Hepatocyte (in vitro differentiated cells): ENCODE measurements at regions not wholly inside any gene's neighbourhood (a gene's known extent, or its start where the extent isn't known, plus 50 kb on each side); places are given as distances from the start of the nearest gene placed in this dataset.

Source experiments
- CTCF ChIP-seq: fragments of 200-600 bp; sonication (generic); IDR thresholded peaks from 2 replicates; pipeline ENCODE4 v1.5.1; 2016; ENCODE audit warnings: antibody characterized with exemption, mild to moderate bottlenecking; ENCODE audit not compliant: poor library complexity
- EZH2 ChIP-seq: fragments of 200-600 bp; sonication (generic); IDR thresholded peaks from 2 replicates; pipeline ENCODE4 v1.6.1; 2016; ENCODE audit warnings: antibody characterized with exemption, mild to moderate bottlenecking, borderline replicate concordance
- EZH2phosphoT487 ChIP-seq: fragments of 200-600 bp; sonication (generic); IDR thresholded peaks from one replicate; pipeline ENCODE4 v1.6.1; 2018; ENCODE audit warnings: antibody characterized with exemption, mild to moderate bottlenecking, low read depth, moderate library complexity; ENCODE audit not compliant: unreplicated experiment, severe bottlenecking

- TF ChIP-seq CTCF (no peak), EZH2phosphoT487 (no peak), EZH2 (no peak)
Measured at GRCh38 chrX:95678679-95679078, 1006.0 kb upstream of the DIAPH2 start.
